Islet precursor cell (in vitro differentiated cells): ENCODE measurements at regions not wholly inside any gene's neighbourhood (a gene's known extent, or its start where the extent isn't known, plus 50 kb on each side); places are given as distances from the start of the nearest gene placed in this dataset.

Experiments
- DNase-seq: peaks from one replicate; pipeline ENCODE4 v3.0.0-alpha.2; 2018

- DNase-seq, result no peak
Observed at GRCh38 chr6:66689608-66690007, 982.6 kb upstream of the EYS start.

GRCh38 chr6:66687611-66688140 lies 980.6 kb upstream of the EYS start:
- no peak for DNase-seq

- no peak for DNase-seq
Observed at GRCh38 chr6:66675906-66676305, 968.9 kb upstream of the EYS start.

- no peak for DNase-seq
Observed at GRCh38 chr6:66664112-66664511, 957.1 kb upstream of the EYS start.

DNA sequence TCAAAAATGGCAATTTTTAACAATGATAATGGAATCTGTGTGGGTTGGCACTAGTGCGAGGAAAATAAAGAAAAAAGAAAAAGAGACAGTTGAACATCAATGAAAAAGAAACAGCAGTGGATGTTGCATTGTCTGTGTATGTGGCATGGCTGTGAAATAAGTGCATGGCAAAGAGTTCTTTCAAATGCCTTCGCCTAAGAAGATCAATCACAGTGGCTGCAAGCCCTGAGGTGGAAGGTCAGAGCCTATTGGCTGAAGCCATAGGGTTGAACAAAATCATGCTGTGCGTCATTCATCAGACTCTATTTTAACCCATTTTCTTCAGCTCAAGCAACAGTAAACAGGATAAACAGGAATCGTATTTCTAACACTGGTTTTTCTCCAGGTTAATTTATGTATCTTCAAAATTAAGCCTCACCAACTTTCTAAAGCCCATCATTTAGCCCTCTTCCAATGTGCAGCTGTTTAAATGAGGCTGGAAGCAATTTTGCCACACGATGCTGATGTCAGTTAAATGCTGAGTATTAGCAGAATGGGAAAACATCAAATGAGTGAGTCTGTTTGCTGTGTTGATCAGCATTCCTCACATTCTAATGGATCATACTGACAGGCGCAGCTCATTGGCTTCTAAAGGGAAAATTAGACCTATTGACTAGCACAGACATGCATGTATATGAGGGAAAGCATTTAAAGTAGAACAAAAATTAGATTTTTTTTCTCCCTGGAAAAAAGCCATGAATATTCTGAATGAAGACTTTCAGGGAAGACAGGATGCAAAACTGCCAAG lies 955.9 kb upstream of the EYS start:
- DNase-seq, result peak; percentile 37

DNA sequence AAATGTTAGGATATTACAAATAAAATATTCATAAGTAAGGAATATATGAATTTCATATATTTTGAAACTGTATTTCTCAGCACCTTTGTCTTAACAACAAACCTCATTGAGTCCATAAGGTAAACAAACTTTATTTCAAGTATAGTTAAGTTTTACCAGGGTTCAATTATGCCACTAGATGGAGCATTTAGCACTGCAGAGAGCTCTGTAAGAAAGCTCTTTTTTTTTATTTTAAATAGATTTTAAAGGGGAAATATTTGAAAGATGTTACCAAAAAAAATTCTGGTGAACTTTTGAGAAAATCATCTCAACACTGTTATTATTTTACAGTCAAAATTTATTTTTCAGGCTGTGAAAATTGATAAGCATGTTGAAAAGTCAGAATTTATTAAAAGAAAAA lies 955.2 kb upstream of the EYS start:
- no peak for DNase-seq

DNA sequence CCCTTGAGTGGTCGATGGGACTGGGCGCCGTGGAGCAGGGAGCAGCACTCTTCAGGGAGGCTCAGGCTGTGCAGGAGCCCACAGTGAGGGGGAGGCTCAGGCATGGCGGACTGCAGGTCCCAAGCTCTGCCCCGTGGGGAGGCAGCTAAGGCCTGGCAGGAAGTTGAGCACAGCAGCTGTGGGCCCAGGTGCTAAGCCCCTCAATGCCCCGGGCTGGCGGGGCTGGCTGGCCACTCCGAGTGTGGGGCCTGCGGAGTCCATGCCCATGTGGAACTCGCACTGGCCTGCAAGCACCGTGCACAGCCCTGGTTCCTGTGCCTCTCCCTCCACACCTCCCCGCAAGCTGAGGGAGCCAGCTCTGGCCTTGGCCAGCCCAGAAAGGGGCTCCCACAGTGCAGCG lies 948.4 kb upstream of the EYS start:
- DNase-seq, result no peak

DNA sequence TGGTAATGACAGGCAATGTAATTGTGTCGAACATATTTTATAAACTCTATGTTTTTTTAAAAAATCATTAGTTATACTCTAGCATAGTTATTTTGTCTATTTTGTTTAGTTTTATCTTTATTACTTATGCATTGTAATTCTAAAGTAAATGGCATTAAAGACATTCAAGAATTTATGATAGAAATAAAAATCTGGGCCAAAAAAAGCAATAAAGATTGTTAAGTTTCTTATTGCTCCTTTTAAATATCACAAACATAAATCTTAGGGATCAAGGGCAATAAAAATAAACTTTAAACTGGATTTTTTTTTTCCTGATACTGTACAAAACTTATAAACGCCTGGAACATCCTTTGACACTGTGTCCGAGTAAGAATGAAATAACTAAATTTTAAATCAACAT lies 931.5 kb upstream of the EYS start:
- DNase-seq, result no peak

DNA sequence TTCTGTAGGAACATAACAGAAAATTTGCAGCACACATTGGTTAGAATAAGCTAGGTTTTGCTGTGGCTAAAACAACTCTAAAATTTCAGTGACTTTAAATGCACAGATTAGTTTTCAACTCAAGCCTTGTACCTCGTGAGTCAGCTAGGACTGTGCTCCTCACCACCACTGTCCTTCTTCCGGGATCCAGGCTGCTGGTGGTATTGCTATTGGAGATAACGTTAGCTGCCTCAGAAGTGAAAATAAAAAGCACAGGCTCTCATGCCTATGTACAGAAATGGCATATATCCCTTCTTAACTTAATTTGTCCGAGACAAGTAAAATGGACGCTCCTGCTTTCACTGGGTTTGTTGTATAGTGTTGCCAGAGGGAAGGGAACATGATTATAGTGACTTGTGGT lies 931.1 kb upstream of the EYS start:
- no peak for DNase-seq

GRCh38 chr6:66628917-66629316 lies 921.9 kb upstream of the EYS start:
- DNase-seq, result no peak

DNA sequence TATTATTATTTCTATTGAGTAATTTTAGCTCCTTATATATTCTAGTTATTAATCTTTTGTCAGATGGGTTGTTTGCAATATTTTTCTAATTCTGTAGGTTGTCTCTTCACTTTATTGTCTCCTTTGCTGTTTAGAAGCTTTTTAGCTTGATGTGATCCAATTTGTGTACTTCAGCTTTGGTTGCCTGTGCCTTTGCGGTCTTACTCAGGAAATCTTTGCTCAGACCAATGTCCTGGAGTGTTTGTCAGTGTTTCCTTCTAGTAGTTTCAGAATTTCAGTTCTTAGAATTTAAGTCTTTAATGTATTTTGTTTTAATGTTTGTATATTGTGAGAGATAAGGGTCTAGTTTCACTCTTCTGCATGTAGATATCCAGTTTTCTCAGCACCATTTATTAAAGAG lies 916.0 kb upstream of the EYS start:
- DNase-seq, result no peak

GRCh38 chr6:66605971-66606370 lies 898.9 kb upstream of the EYS start:
- no peak for DNase-seq

GRCh38 chr6:66605011-66605410 lies 898.0 kb upstream of the EYS start:
- no peak for DNase-seq

- no peak for DNase-seq
Observed at GRCh38 chr6:66599541-66599940, 892.5 kb upstream of the EYS start.

DNA sequence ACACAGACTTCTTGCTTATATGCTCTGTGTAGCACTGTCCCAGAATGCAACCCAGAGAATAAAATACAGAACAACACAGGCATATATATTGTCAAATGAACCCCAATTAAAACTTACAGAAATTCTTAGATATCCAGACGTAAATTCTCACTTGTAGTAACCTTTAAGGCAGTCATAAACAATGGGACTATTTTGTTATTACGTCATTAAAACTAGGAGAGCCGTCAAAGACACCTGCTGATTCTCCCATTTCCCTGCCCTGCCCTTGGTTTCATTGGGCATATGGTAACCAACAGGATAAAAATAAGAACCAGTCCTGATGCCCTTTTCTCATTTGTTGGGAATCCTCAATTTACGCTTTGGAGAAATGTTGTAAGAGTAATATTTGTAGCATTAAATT lies 871.3 kb upstream of the EYS start:
- DNase-seq, result no peak

DNA sequence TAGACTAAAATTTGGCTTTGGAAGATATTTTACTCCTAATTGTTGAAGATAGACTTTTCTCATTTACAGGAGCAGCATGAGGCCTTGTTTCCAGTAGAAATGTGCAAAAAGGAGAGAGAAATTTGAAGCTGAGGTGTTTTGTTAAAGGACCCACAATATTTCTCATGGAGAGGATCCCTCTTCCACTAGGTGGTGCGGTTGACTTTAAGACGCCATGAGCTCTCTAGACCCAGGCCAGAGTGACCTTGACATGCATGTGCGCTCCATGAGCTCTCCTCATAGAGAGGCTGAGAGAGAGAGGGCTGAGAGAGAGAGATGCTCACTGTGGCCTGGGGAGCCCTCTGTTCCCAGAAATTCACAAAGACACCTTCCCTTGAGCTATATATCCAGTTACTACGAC lies 861.2 kb upstream of the EYS start:
- no peak for DNase-seq

- DNase-seq, result no peak
Observed at GRCh38 chr6:66561479-66561878, 854.5 kb upstream of the EYS start.

DNA sequence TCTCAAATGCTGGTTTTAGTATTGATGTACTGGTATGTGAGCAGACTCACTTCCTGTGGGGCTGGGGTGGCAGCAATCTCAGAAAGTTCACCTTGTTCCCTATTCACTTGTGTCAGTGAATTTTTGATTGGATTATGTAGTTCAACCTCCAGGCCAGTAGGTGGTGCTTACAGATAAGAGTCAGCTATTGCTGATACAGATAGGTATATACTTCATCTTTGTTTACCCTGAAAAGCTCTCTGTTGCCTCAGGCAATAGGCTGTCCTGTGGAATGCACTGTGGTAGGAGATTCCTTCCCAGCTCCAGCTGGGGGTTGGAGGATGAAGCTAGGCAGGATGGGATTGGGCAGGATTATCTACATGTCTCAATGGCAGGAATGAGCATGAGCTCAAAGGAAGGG lies 851.2 kb upstream of the EYS start:
- peak; percentile 71 for DNase-seq

DNA sequence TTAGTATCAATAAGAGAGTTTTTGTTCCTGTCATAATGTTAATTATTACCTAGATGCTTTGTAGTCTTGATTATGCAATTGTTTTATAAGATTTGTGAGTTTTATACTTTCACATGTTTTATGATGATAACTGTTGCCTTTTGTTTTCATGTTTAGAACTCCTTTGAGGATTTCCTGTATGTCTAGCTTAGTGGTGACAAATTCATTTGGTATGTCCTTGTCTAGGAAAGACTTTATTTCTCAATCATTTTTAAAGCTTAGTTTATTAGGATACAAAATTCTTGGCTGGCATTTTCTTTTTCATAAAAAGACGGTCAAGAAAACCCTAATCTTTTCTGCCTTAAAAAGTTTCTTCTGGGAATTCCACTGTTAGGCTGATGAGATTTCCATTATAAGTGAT lies 849.9 kb upstream of the EYS start:
- DNase-seq, result no peak

DNA sequence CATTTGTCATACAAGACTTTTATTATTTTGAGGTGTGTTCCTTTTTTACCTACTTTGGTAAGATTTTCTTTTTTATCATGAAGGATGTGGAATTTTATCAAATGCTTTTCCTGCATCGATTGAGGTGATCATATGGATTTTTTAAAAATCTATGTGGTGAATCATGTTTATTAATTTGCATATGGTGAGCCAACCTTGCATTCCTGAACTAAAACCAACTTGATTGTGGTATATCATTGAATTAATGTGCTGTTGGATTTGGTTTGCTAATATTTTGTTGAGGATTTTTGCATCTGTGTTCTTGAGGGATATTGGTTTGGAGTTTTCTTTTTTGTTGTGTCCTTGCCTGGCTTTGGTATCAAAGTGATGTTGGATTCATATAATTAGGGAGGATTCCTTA lies 848.1 kb upstream of the EYS start:
- no peak for DNase-seq

- no peak for DNase-seq
Observed at GRCh38 chr6:66553441-66553840, 846.4 kb upstream of the EYS start.

DNA sequence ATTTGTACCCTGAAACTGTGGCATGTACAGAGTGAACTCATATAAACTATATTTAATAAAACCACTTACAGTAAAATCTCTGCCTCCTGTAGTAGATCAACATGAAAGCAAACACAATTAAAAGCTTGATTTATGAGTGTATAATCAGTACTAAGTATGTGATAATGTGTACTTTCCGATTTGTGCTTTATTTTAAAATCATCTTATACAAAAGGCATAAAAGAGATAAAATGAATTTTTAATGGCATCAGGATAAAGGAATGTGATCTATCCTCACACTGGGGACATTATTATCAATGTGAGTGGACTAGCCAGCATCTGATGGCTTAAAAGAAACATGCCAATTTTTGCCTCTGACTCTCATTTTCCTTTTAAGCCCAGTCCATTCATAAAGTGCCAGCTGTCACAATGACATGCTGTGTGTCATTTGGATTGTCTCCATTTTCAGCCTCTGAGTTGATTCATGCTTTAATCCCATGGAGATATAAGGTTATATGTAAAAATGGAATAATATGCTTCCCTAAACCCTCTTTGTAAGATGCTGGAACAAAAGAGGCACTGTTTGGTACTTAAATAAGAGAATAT lies 831.6 kb upstream of the EYS start:
- DNase-seq, result no peak

DNA sequence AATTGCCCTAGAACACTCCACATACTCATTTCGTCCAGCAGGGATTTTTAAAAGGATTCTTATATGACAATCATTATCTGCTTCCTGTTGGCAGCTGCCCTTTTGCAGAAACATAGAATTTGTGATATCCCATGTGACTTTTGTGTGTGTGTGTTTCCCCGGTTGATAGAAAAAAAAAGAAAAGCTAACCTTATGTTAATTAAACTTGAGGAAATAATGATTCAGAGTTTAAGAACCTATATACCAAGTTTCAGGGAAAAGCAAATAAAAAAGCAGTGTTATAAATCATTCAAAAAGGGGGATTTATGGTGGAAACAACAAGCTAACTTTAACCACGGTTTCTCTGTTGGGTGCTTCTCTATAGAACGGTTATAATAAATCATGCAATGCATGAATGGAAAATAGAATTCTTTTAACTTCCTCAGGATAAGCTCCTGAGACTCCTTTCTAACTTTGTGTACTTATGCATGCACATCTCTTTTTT lies 826.9 kb upstream of the EYS start:
- no peak for DNase-seq

- DNase-seq, result no peak
Observed at GRCh38 chr6:66526061-66526460, 819.0 kb upstream of the EYS start.

GRCh38 chr6:66522864-66523263 lies 815.8 kb upstream of the EYS start:
- no peak for DNase-seq
